Stimulated activated CD4-positive, alpha-beta T cell treated with anti-CD3 and anti-CD28 coated beads, Interleukin-1b, Interleukin-23, amount 100 ng/mL, for 4 hours (primary cell): ENCODE measurements at regions not wholly inside any gene's neighbourhood (a gene's known extent, or its start where the extent isn't known, plus 50 kb on each side); places are given as distances from the start of the nearest gene placed in this dataset.

Experiments used
- DNase-seq, 2 donors: peaks; one replicate each; pipeline ENCODE4 v3.0.0-alpha.2; 2020; ENCODE audit warnings: low read depth in 2 of 2

GRCh38 chr14:95386536-95387095 lies 66.9 kb upstream of the CLMN start:
- DNase-seq = no peak

GRCh38 chr14:95385701-95386100 lies 66.0 kb upstream of the CLMN start:
- DNase-seq = no peak

GRCh38 chr14:95382747-95383146 lies 63.0 kb upstream of the CLMN start:
- DNase-seq = no peak

- DNase-seq = no peak
Observed at GRCh38 chr14:95381726-95382125, 62.0 kb upstream of the CLMN start.

- no peak for DNase-seq
Observed at GRCh38 chr14:95380350-95381042, 60.8 kb upstream of the CLMN start.

- no peak for DNase-seq
Observed at GRCh38 chr14:95379634-95380033, 59.9 kb upstream of the CLMN start.

- no peak for DNase-seq
Observed at GRCh38 chr14:95375539-95376109, 55.9 kb upstream of the CLMN start.

GRCh38 chr14:95374239-95374997 lies 54.7 kb upstream of the CLMN start:
- no peak for DNase-seq

- no peak for DNase-seq
Observed at GRCh38 chr14:95370076-95370475, 50.4 kb upstream of the CLMN start.
